ENCODE measurements at regions not wholly inside any gene's neighbourhood (a gene's known extent, or its start where the extent isn't known, plus 50 kb on each side); places are given as distances from the start of the nearest gene placed in this dataset.

DNA sequence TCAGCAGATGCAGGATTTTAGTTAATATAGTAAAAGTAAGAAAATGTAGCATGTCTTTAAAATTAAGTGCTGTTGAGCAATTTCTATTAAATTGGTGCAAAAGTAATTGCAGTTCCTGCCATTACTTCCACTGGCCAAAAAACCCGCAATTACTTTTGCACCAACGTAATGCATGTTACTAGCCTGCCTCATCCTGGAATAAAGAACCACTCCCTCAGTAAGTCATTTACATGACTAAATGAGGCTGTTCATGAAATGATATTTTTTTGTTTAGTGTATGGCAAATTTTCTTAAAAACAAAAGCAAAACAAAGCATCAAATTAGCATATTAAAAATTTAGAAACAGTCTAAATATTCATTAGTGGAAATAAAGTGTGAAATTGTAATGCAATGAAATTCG is 180.4 kb downstream of the DIPK2A start:
- H3K14ac ChIP-seq (ENCODE audit: low read length): no peak overlapping the region
- no peak overlapping the region for H3K4me3 ChIP-seq (ENCODE audit: low read depth, low read length)
- no peak overlapping the region for H4K12ac ChIP-seq (ENCODE audit: low read depth, low read length)
- peaks cover 2% of the 10 kb centered on the region for H3K79me2 ChIP-seq (ENCODE audit: control insufficient read depth, insufficient read depth, low read length, poor library complexity)
- H2BK120ac ChIP-seq (ENCODE audit: insufficient read depth, low read length, poor library complexity): no peak overlapping the region
- no peak overlapping the region for H2BK12ac ChIP-seq (ENCODE audit: low read length)
- no peak overlapping the region for H4K91ac ChIP-seq (ENCODE audit: low read depth, low read length)
- H3K27ac ChIP-seq (ENCODE audit: low read depth, low read length): no peak overlapping the region
- no peak overlapping the region for H2AFZ ChIP-seq (ENCODE audit: insufficient read depth, low read length, poor library complexity)
- no peaks in the 10 kb centered on the region for H3K79me1 ChIP-seq (ENCODE audit: low read length)
- H3K27me3 ChIP-seq (ENCODE audit: insufficient read depth, low read length): no peaks in the 10 kb centered on the region
- no peak overlapping the region for H3K4me2 ChIP-seq (ENCODE audit: low read length)
- no peak overlapping the region for H3K23ac ChIP-seq (ENCODE audit: low read length)
- H3K36me3 ChIP-seq (ENCODE audit: control insufficient read depth in 1 of 2, insufficient read depth in 2 of 2, low read length in 2 of 2): no peaks in the 10 kb centered on the region
- no peaks in the 10 kb centered on the region for H3K9me3 ChIP-seq (ENCODE audit: insufficient read depth, low read depth, low read length)
- no CpG with 5 or more reads among the region's 3 CpGs for WGBS (ENCODE audit: extremely low coverage, insufficient coverage, insufficient read length)
- no peak overlapping the region for H4K8ac ChIP-seq (ENCODE audit: low read depth, low read length)
- no peak for DNase-seq
- no peak overlapping the region for H2BK5ac ChIP-seq (ENCODE audit: low read depth, low read length, poor library complexity)
- H3K4ac ChIP-seq (ENCODE audit: low read depth, low read length): no peak overlapping the region
- H3K18ac ChIP-seq (ENCODE audit: low read length): no peak overlapping the region
- H2AK5ac ChIP-seq (ENCODE audit: low read length): no peak overlapping the region
- H3K9ac ChIP-seq (ENCODE audit: low read length): no peak overlapping the region
- H3K4me1 ChIP-seq (ENCODE audit: control insufficient read depth in 1 of 2, insufficient read depth in 2 of 2, low read length in 2 of 2): no peaks in the 10 kb centered on the region

DNA sequence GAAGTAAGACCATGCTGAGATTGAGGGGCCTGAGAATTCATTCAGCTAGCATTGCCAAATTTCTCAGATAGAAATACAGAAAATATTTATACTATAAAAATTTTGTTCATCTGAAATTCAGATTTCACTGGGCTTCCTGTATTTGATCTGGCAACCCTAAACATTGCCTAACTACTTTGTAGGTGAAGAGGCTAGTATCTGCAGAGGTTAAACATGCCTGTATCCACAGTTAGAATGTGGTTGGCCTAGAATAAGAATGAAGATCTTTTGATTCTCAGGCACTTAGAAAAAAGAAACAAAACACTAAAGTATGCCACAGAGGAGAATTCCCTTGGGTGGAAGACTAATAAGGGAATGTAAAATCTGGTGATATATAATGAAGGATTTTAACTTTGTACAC is 189.0 kb downstream of the DIPK2A start:
- Histone ChIP-seq H3K79me1 (ENCODE audit: low read length) (no peaks in the 10 kb centered on the region), H3K14ac (ENCODE audit: low read length) (no peak overlapping the region), H3K27me3 (ENCODE audit: insufficient read depth, low read length) (no peaks in the 10 kb centered on the region), H3K9ac (ENCODE audit: low read length) (no peak overlapping the region), H3K4me1 (ENCODE audit: control insufficient read depth in 1 of 2, insufficient read depth in 2 of 2, low read length in 2 of 2) (no peaks in the 10 kb centered on the region), H4K12ac (ENCODE audit: low read depth, low read length) (no peak overlapping the region), H4K8ac (ENCODE audit: low read depth, low read length) (no peak overlapping the region), H2BK12ac (ENCODE audit: low read length) (no peak overlapping the region), H3K4ac (ENCODE audit: low read depth, low read length) (no peak overlapping the region), H3K79me2 (ENCODE audit: control insufficient read depth, insufficient read depth, low read length, poor library complexity) (no peaks in the 10 kb centered on the region), H3K4me2 (ENCODE audit: low read length) (no peak overlapping the region), H3K18ac (ENCODE audit: low read length) (no peak overlapping the region), H3K9me3 (ENCODE audit: insufficient read depth, low read depth, low read length) (no peaks in the 10 kb centered on the region), H2AFZ (ENCODE audit: insufficient read depth, low read length, poor library complexity) (no peak overlapping the region), H3K23ac (ENCODE audit: low read length) (no peak overlapping the region), H4K91ac (ENCODE audit: low read depth, low read length) (no peak overlapping the region), H2AK5ac (ENCODE audit: low read length) (no peak overlapping the region), H3K4me3 (ENCODE audit: low read depth, low read length) (no peak overlapping the region), H2BK120ac (ENCODE audit: insufficient read depth, low read length, poor library complexity) (no peak overlapping the region), H2BK5ac (ENCODE audit: low read depth, low read length, poor library complexity) (no peak overlapping the region), H3K27ac (ENCODE audit: low read depth, low read length) (no peak overlapping the region), H3K36me3 (ENCODE audit: control insufficient read depth in 1 of 2, insufficient read depth in 2 of 2, low read length in 2 of 2) (no peaks in the 10 kb centered on the region)
- DNase-seq: no peak

DNA sequence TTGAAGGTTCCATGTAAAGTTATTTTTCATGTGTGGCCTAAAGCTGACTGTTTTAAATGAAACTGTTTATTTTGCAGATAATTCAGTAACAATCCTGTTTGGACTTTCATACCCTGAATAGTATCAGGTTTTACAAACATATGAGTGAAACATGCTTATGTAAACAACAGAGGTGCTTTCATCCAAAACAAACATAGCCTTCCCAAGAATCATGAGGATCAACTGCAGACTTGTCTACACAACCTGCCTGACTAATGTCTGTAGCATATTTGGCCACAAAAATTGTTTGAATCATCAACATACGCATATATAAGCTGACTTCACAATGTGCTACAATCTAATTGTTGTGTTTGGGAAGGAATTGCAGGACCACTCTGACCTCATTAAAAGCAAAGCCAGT is 190.4 kb downstream of the DIPK2A start:
- no peaks in the 10 kb centered on the region for H3K27me3 ChIP-seq (ENCODE audit: insufficient read depth, low read length)
- H3K14ac ChIP-seq (ENCODE audit: low read length): no peak overlapping the region
- no peak overlapping the region for H3K23ac ChIP-seq (ENCODE audit: low read length)
- no peak overlapping the region for H2AK5ac ChIP-seq (ENCODE audit: low read length)
- no peak for DNase-seq
- H3K4me1 ChIP-seq (ENCODE audit: control insufficient read depth in 1 of 2, insufficient read depth in 2 of 2, low read length in 2 of 2): no peaks in the 10 kb centered on the region
- H3K9me3 ChIP-seq (ENCODE audit: insufficient read depth, low read depth, low read length): no peaks in the 10 kb centered on the region
- no peak overlapping the region for H3K4ac ChIP-seq (ENCODE audit: low read depth, low read length)
- no peak overlapping the region for H4K91ac ChIP-seq (ENCODE audit: low read depth, low read length)
- H2BK12ac ChIP-seq (ENCODE audit: low read length): no peak overlapping the region
- H4K12ac ChIP-seq (ENCODE audit: low read depth, low read length): no peak overlapping the region
- H4K8ac ChIP-seq (ENCODE audit: low read depth, low read length): no peak overlapping the region
- no CpG with 5 or more reads among the region's 1 CpG for WGBS (ENCODE audit: extremely low coverage, insufficient coverage, insufficient read length)
- no peak overlapping the region for H2BK5ac ChIP-seq (ENCODE audit: low read depth, low read length, poor library complexity)
- H3K79me2 ChIP-seq (ENCODE audit: control insufficient read depth, insufficient read depth, low read length, poor library complexity): no peaks in the 10 kb centered on the region
- H3K4me3 ChIP-seq (ENCODE audit: low read depth, low read length): no peak overlapping the region
- H3K9ac ChIP-seq (ENCODE audit: low read length): no peak overlapping the region
- H3K18ac ChIP-seq (ENCODE audit: low read length): no peak overlapping the region
- no peak overlapping the region for H2AFZ ChIP-seq (ENCODE audit: insufficient read depth, low read length, poor library complexity)
- no peaks in the 10 kb centered on the region for H3K36me3 ChIP-seq (ENCODE audit: control insufficient read depth in 1 of 2, insufficient read depth in 2 of 2, low read length in 2 of 2)
- H3K27ac ChIP-seq (ENCODE audit: low read depth, low read length): no peak overlapping the region
- H3K79me1 ChIP-seq (ENCODE audit: low read length): no peaks in the 10 kb centered on the region
- no peak overlapping the region for H3K4me2 ChIP-seq (ENCODE audit: low read length)
- H2BK120ac ChIP-seq (ENCODE audit: insufficient read depth, low read length, poor library complexity): no peak overlapping the region

DNA sequence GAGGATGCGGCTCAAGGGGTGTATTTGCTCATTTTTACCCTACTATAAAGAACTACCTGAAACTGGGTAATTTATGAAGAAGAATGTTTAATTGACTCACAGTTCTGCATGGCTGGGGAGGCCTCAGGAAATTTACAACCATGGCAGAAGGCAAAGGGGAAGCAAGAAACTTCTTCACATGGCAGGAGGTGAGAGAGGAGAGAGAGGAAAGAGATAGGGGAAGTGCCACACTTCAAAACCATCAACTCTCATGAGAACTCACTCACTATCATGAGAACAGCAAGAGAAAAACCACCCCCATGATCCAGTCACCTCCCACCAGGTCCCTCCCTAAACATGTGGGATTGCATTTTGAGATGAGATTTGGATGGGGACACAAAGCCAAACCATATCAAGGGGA is 192.7 kb downstream of the DIPK2A start:
- Histone ChIP-seq H4K12ac (ENCODE audit: low read depth, low read length) (no peak overlapping the region), H2AFZ (ENCODE audit: insufficient read depth, low read length, poor library complexity) (no peak overlapping the region), H3K27me3 (ENCODE audit: insufficient read depth, low read length) (no peaks in the 10 kb centered on the region), H4K8ac (ENCODE audit: low read depth, low read length) (no peak overlapping the region), H4K91ac (ENCODE audit: low read depth, low read length) (no peak overlapping the region), H2BK12ac (ENCODE audit: low read length) (no peak overlapping the region), H3K14ac (ENCODE audit: low read length) (no peak overlapping the region), H3K23ac (ENCODE audit: low read length) (no peak overlapping the region), H3K36me3 (ENCODE audit: control insufficient read depth in 1 of 2, insufficient read depth in 2 of 2, low read length in 2 of 2) (no peaks in the 10 kb centered on the region), H3K79me1 (ENCODE audit: low read length) (no peaks in the 10 kb centered on the region), H3K4me3 (ENCODE audit: low read depth, low read length) (no peak overlapping the region), H2AK5ac (ENCODE audit: low read length) (no peak overlapping the region), H3K4me1 (ENCODE audit: control insufficient read depth in 1 of 2, insufficient read depth in 2 of 2, low read length in 2 of 2) (no peaks in the 10 kb centered on the region), H3K4me2 (ENCODE audit: low read length) (no peak overlapping the region), H3K9ac (ENCODE audit: low read length) (no peak overlapping the region), H3K9me3 (ENCODE audit: insufficient read depth, low read depth, low read length) (no peaks in the 10 kb centered on the region), H2BK5ac (ENCODE audit: low read depth, low read length, poor library complexity) (no peak overlapping the region), H3K18ac (ENCODE audit: low read length) (no peak overlapping the region), H2BK120ac (ENCODE audit: insufficient read depth, low read length, poor library complexity) (no peak overlapping the region), H3K79me2 (ENCODE audit: control insufficient read depth, insufficient read depth, low read length, poor library complexity) (no peaks in the 10 kb centered on the region), H3K4ac (ENCODE audit: low read depth, low read length) (no peak overlapping the region), H3K27ac (ENCODE audit: low read depth, low read length) (no peak overlapping the region)
- no CpG with 5 or more reads among the region's 1 CpG for WGBS (ENCODE audit: extremely low coverage, insufficient coverage, insufficient read length)
- DNase-seq: no peak

DNA sequence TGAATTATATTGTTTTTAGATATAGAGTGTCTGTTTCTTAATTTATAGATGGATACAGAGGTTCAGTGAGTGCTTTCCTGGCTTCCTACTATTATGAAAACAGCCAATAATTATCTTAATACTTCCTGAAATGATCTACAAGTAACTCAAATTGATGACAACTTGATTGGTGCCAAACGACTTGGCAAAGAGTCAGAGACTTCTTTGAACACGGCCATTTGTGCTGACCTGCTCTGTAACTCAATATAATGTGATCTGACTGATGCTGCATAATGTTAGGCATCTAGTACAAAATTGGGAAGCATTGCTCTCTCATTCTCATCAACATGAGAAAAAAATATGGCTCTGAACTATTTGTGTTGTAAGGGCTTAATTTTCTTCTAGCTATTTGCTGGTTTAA is 193.9 kb downstream of the DIPK2A start:
- no CpG with 5 or more reads among the region's 2 CpGs for WGBS (ENCODE audit: extremely low coverage, insufficient coverage, insufficient read length)
- Histone ChIP-seq H4K91ac (ENCODE audit: low read depth, low read length) (no peak overlapping the region), H2BK12ac (ENCODE audit: low read length) (no peak overlapping the region), H3K27ac (ENCODE audit: low read depth, low read length) (no peak overlapping the region), H3K4me2 (ENCODE audit: low read length) (no peak overlapping the region), H3K9ac (ENCODE audit: low read length) (no peak overlapping the region), H3K9me3 (ENCODE audit: insufficient read depth, low read depth, low read length) (no peaks in the 10 kb centered on the region), H2BK5ac (ENCODE audit: low read depth, low read length, poor library complexity) (no peak overlapping the region), H4K12ac (ENCODE audit: low read depth, low read length) (no peak overlapping the region), H3K4me3 (ENCODE audit: low read depth, low read length) (no peak overlapping the region), H2AFZ (ENCODE audit: insufficient read depth, low read length, poor library complexity) (no peak overlapping the region), H3K79me2 (ENCODE audit: control insufficient read depth, insufficient read depth, low read length, poor library complexity) (no peaks in the 10 kb centered on the region), H3K23ac (ENCODE audit: low read length) (no peak overlapping the region), H3K4me1 (ENCODE audit: control insufficient read depth in 1 of 2, insufficient read depth in 2 of 2, low read length in 2 of 2) (no peaks in the 10 kb centered on the region), H3K27me3 (ENCODE audit: insufficient read depth, low read length) (no peaks in the 10 kb centered on the region), H2AK5ac (ENCODE audit: low read length) (no peak overlapping the region), H2BK120ac (ENCODE audit: insufficient read depth, low read length, poor library complexity) (no peak overlapping the region), H3K4ac (ENCODE audit: low read depth, low read length) (no peak overlapping the region), H3K18ac (ENCODE audit: low read length) (no peak overlapping the region), H3K14ac (ENCODE audit: low read length) (no peak overlapping the region), H3K36me3 (ENCODE audit: control insufficient read depth in 1 of 2, insufficient read depth in 2 of 2, low read length in 2 of 2) (no peaks in the 10 kb centered on the region), H3K79me1 (ENCODE audit: low read length) (no peaks in the 10 kb centered on the region), H4K8ac (ENCODE audit: low read depth, low read length) (no peak overlapping the region)
- no peak for DNase-seq
